GM13976 (cell line): ENCODE measurements at regions not wholly inside any gene's neighbourhood (a gene's known extent, or its start where the extent isn't known, plus 50 kb on each side); places are given as distances from the start of the nearest gene placed in this dataset.

Experiments
- DNase-seq: peaks from one replicate; pipeline ENCODE4 v3.0.0; 2012; ENCODE audit warnings: low spot score
- CTCF ChIP-seq: IDR thresholded peaks from 2 replicates; pipeline ENCODE4 v1.5.1; 2012; ENCODE audit warnings: borderline replicate concordance, mild to moderate bottlenecking; ENCODE audit not compliant: insufficient read depth; ENCODE audit errors: extremely low read depth, missing control alignments, control extremely low read depth
- in situ Hi-C: fragments of 300-500 bp; cut with MboI; formaldehyde crosslinking; loops from one replicate; pipeline ENCODE4 v1.12.0; 2022; ENCODE audit warnings: low sequenced_read_pairs, mixed read lengths, inconsistent platforms; ENCODE audit not compliant: unreplicated experiment

- no peak for DNase-seq
- in situ Hi-C loops = no loop called here
- no peak for TF ChIP-seq CTCF
Observed at GRCh38 chr16:66008136-66008535, 358.4 kb upstream of the CDH5 start.

- DNase-seq = no peak
- no peak for TF ChIP-seq CTCF
- in situ Hi-C loops = no loop called here
Observed at GRCh38 chr16:66007717-66008116, 358.8 kb upstream of the CDH5 start.

- in situ Hi-C loops = no loop called here
- no peak for TF ChIP-seq CTCF
- no peak for DNase-seq
Observed at GRCh38 chr16:66006485-66006884, 360.0 kb upstream of the CDH5 start.

- in situ Hi-C loops = no loop called here
- no peak for DNase-seq
- no peak for TF ChIP-seq CTCF
Observed at GRCh38 chr16:66004699-66005098, 361.8 kb upstream of the CDH5 start.

GRCh38 chr16:66003201-66003600 lies 363.3 kb upstream of the CDH5 start:
- TF ChIP-seq CTCF = no peak
- DNase-seq = no peak
- in situ Hi-C loops = no loop called here

- DNase-seq = no peak
- no peak for TF ChIP-seq CTCF
- in situ Hi-C loops = no loop called here
Observed at GRCh38 chr16:66002601-66003000, 363.9 kb upstream of the CDH5 start.

- TF ChIP-seq CTCF = no peak
- in situ Hi-C loops = no loop called here
- no peak for DNase-seq
Observed at GRCh38 chr16:66001432-66001831, 365.1 kb upstream of the CDH5 start.
